ENCODE measurements at regions not wholly inside any gene's neighbourhood (a gene's known extent, or its start where the extent isn't known, plus 50 kb on each side); places are given as distances from the start of the nearest gene placed in this dataset.
"Not testable (repeated sequence)": the region's sequence is repeated elsewhere in the genome, so short reads cannot be mapped to it uniquely, and the experiment has no call there.

DNA sequence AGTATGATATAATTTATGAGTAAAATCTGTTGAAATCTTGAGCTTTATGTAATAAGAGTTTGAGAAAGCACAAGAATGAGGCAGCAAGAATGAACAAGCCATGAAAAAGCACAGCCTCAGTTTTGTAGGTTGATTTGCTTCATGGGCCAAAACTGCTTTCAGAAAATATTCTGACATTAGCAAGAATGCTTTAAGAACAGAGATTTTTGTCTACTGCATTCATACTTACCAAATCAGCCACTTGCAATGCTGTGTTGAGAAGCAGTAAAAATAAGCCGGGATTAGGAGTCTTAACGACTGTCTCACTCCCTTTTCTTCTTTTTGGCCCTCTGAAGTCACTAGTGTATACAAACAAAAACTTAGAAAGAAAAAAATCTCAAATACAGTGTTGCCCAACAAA is 114.5 kb downstream of the POSTN start:
- DNase-seq, result no peak
- Histone ChIP-seq H3K4me3 (ENCODE audit: insufficient read depth, low read depth, low read length) (no peak overlapping the region), H3K27me3 (ENCODE audit: control insufficient read depth, insufficient read depth, low read length) (no peaks in the 10 kb centered on the region), H3K36me3 (replicated peaks; ENCODE audit: control insufficient read depth, insufficient read depth, low read length) (no peaks in the 10 kb centered on the region)

DNA sequence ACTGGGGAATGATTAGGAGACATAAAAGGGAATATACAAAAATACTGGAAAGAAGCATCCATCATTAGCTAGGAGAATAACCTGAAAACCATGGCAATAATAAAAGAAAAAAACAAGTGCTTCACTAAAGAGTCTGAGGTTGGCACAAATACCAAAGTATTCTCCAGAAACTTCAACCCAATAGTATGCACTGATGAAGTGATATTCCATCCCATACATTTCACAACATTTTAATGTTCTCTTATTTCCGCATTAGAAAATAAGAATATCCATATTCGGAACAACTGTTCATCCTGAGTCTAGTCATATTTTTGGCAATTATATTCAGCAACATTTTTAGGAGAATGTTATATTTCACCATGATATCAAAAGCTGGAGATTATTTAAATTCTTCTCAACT is 116.2 kb downstream of the POSTN start:
- Histone ChIP-seq H3K27me3 (ENCODE audit: control insufficient read depth, insufficient read depth, low read length) (no peaks in the 10 kb centered on the region), H3K36me3 (replicated peaks; ENCODE audit: control insufficient read depth, insufficient read depth, low read length) (no peaks in the 10 kb centered on the region), H3K4me3 (ENCODE audit: insufficient read depth, low read depth, low read length) (no peak overlapping the region)
- DNase-seq, result no peak

DNA sequence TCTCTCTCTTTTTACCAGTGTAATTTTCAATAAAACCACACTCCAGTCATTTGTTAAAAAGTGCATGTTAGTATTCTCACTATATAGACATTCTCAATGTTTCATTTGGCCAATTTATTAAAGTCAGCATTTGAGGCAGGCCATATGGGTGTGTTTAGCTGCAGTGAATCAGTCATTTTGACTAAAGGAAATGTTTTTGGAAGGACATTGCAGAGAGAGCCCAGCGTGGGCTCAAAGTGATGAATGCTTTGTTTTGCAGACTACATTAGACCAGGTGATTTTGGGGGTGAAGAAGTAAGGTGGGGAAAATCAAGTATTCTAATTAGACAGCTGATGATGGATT is 116.7 kb downstream of the POSTN start:
- Histone ChIP-seq H3K36me3 (replicated peaks; ENCODE audit: control insufficient read depth, insufficient read depth, low read length) (no peaks in the 10 kb centered on the region), H3K4me3 (ENCODE audit: insufficient read depth, low read depth, low read length) (no peak overlapping the region), H3K27me3 (ENCODE audit: control insufficient read depth, insufficient read depth, low read length) (no peaks in the 10 kb centered on the region)
- no peak for DNase-seq

DNA sequence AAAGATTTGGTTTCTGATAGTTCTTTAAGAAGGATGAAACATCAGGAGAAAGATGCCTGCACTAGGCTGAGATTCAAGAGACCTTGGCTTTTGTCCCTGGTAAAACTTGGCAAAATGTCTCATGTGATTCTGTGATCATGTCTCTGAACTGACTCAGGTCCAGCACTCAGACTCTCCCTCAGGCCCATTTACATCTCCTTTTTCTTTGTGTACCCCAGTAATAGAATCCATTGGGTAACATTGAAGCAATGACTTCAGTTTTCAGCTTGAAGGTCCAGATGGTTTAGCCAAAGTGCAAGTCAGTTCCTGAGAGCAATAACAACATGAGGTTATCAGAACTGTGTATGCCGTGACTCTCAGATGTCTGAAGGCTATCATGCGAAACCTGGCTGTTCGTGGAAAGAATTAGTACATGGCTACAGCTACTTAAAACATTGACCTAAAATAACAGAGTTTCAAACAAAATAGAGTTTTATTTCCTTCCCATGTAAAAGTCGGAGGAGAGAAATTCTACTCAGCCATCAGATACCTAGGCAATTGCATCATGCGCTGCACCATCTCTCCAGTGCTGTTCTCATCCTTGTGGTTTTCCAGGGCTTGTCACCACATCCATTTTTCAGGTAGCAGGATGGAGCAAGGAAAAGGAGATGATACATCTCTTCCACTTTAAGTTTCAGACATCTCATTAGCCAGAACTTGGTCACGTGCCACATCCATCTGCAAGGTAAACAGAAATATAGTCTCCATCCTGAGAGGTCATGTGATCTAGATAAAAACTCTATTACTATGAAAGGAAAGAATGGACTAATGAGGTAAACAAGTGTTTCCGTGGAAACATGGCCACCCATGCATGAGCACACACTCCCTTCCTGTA is 117.3 kb downstream of the POSTN start:
- no peaks in the 10 kb centered on the region for H3K27me3 ChIP-seq (ENCODE audit: control insufficient read depth, insufficient read depth, low read length)
- DNase-seq, result no peak
- H3K4me3 ChIP-seq (ENCODE audit: insufficient read depth, low read depth, low read length), result no peak overlapping the region
- no peaks in the 10 kb centered on the region for H3K36me3 ChIP-seq (replicated peaks; ENCODE audit: control insufficient read depth, insufficient read depth, low read length)

DNA sequence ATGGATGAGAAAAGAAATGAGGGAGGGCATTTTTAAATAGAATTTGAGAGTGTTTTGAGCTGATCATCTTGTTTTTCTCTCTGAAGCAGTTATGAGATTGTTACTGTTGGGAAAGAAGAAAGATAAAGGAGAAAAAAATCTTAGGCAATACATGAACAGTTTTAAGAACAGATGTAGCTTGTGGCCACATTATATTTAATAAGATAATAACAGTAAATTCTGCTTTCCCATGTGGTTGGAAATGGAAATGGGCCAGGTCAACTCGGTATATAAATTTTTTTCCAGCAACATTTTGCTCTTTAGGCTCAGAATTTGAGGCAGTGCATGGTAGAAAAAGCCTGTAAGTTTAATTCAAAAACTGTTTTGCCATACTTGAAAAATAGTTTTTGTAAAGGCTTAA is 118.7 kb downstream of the POSTN start:
- no peak overlapping the region for H3K4me3 ChIP-seq (ENCODE audit: insufficient read depth, low read depth, low read length)
- H3K27me3 ChIP-seq (ENCODE audit: control insufficient read depth, insufficient read depth, low read length), result no peaks in the 10 kb centered on the region
- no peak for DNase-seq
- no peaks in the 10 kb centered on the region for H3K36me3 ChIP-seq (replicated peaks; ENCODE audit: control insufficient read depth, insufficient read depth, low read length)

DNA sequence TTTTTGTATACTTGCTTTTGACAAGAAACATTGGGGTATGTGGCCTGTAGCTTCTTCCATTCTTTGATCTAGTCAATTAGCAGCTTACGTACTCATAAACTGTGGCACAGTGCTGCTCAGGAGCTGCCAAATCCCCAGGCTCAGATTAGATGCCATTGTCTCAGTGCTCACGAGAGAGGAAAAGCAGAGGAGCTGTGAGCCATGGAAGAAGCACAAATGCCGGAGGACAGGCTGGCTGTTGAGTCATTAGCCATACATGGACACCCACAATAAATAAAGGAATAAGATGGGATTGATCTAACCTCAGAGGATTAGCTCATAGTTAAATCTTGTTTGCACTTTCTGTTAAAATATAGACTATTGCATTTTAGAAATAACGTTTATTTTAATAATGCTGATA is 121.7 kb downstream of the POSTN start:
- no peaks in the 10 kb centered on the region for H3K27me3 ChIP-seq (ENCODE audit: control insufficient read depth, insufficient read depth, low read length)
- DNase-seq, result no peak
- no peak overlapping the region for H3K4me3 ChIP-seq (ENCODE audit: insufficient read depth, low read depth, low read length)
- no peaks in the 10 kb centered on the region for H3K36me3 ChIP-seq (replicated peaks; ENCODE audit: control insufficient read depth, insufficient read depth, low read length)

DNA sequence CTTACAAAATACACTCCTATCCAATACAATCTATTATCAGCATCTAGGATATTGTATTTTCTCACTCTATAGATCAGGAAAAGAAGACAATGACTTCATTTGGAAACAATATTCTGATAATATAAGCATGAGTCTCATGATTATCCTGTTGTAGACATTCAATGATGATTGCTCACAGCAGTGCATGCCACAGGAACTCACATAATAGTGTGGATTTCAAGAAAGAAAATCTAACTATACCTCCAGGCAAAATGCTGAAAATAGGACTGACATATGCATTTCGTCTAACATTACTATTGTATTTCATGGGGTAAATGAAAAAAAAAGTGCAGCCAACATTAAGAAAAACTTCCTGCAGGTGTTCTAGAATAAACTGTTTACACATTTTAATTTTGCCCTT is 122.6 kb downstream of the POSTN start:
- Histone ChIP-seq H3K27me3 (ENCODE audit: control insufficient read depth, insufficient read depth, low read length) (no peaks in the 10 kb centered on the region), H3K4me3 (ENCODE audit: insufficient read depth, low read depth, low read length) (no peak overlapping the region), H3K36me3 (replicated peaks; ENCODE audit: control insufficient read depth, insufficient read depth, low read length) (no peaks in the 10 kb centered on the region)
- no peak for DNase-seq

DNA sequence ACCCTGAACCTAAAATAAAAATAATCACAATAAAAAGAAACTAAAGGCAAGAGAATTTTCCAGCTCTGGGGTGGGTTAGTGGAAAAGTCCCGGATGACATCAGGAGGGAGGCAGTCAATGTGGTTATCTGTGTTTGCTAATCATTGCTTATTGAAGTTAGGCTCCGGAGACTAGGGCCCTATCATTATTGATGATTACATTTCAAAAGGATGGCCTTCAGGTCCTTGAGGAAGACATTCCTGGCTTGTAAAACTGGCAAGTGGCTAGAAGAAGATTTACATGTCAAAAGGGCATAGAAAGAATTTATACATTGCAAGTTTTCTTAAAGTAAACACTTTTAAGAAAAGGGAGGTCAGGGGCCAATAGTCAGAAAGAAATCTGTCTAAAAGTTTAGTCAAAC is 123.4 kb downstream of the POSTN start:
- DNase-seq, result no peak
- no peaks in the 10 kb centered on the region for H3K36me3 ChIP-seq (replicated peaks; ENCODE audit: control insufficient read depth, insufficient read depth, low read length)
- H3K4me3 ChIP-seq (ENCODE audit: insufficient read depth, low read depth, low read length), result no peak overlapping the region
- H3K27me3 ChIP-seq (ENCODE audit: control insufficient read depth, insufficient read depth, low read length), result no peaks in the 10 kb centered on the region

DNA sequence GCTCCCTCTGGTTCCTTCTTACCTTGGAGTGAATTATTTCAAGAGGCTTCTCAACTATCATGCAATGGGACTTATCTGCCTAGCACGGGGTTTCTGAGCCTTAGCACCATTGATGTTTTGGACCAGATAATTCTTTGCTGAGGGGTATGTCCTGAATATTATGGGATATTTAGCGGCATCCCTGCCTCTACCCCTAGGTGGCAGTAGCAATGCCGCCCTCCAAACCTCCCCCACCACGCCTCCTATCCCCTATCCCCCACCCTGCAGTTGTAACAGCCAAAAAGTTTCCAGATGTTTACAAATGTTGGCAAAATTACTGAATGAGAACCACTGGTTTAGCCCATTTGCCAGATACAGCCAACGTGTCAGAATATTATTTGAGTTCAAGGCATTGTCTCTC is 125.5 kb downstream of the POSTN start:
- no peak overlapping the region for H3K4me3 ChIP-seq (ENCODE audit: insufficient read depth, low read depth, low read length)
- peak; percentile 38 for DNase-seq
- no peaks in the 10 kb centered on the region for H3K36me3 ChIP-seq (replicated peaks; ENCODE audit: control insufficient read depth, insufficient read depth, low read length)

DNA sequence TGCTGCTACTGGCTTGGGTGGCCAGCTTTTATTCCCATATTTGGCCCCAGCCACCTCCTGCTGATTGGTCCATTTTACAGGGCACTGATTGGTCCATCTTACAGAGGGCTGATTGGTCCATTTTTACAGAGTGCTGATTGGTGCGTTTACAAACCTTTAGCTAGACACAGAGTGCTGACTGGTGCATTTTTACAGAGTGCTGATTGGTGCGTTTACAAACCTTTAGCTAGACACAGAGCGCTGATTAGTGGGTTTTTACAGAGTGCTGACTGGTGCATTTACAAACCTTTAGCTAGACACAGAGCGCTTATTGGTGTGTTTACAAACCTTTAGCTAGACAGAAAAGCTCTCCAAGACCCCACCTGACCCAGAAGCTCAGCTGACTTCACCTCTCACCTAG is 126.3 kb downstream of the POSTN start:
- H3K27me3 ChIP-seq (ENCODE audit: control insufficient read depth, insufficient read depth, low read length); H3K36me3 ChIP-seq (replicated peaks; ENCODE audit: control insufficient read depth, insufficient read depth, low read length); H3K4me3 ChIP-seq (ENCODE audit: insufficient read depth, low read depth, low read length); DNase-seq: not testable (repeated sequence)

More for the DNA sequence above, 125.5 kb downstream of the POSTN start:
- no peaks in the 10 kb centered on the region for H3K27me3 ChIP-seq (ENCODE audit: control insufficient read depth, insufficient read depth, low read length)

DNA sequence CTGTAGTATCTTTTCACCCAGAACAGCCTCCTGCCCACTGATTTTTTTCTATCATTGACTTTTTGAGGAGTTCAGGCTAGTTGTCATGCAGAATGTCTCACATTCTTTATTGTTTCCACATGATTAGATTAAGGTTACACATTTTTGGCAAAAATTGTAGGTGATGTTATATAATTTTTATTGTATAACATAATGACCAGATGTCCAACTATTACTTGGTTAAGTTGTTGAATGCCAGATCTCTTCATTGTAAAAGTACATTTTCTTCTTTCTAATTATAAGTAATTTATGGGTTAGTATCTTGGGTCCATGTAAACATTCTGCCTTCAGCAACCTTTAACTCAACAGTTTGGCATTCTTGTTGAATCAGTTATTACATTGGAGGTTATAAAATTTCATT is 138.4 kb downstream of the POSTN start:
- DNase-seq, result no peak
- H3K4me3 ChIP-seq (ENCODE audit: insufficient read depth, low read depth, low read length), result no peak overlapping the region
- no peaks in the 10 kb centered on the region for H3K36me3 ChIP-seq (replicated peaks; ENCODE audit: control insufficient read depth, insufficient read depth, low read length)
- no peaks in the 10 kb centered on the region for H3K27me3 ChIP-seq (ENCODE audit: control insufficient read depth, insufficient read depth, low read length)

DNA sequence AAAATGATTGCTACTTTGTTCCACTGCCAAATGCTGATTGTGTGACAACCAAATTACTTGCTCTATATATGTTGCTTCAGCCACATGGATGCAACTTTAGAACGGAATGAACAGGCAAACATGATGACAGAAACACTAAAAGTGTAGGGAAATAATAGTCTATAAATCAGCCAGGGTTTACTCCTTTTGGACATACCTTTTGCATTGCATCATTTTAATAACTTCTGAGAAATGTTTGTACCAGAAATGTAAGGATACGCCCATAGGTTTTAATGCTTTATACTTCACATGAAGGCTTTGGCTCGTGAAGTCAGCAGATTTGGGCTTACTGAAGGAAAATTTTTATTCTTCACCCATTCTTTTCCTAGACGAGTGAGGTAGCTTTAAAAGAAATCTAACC is 141.0 kb downstream of the POSTN start:
- Histone ChIP-seq H3K36me3 (replicated peaks; ENCODE audit: control insufficient read depth, insufficient read depth, low read length) (no peaks in the 10 kb centered on the region), H3K4me3 (ENCODE audit: insufficient read depth, low read depth, low read length) (no peak overlapping the region), H3K27me3 (ENCODE audit: control insufficient read depth, insufficient read depth, low read length) (no peaks in the 10 kb centered on the region)
- no peak for DNase-seq

DNA sequence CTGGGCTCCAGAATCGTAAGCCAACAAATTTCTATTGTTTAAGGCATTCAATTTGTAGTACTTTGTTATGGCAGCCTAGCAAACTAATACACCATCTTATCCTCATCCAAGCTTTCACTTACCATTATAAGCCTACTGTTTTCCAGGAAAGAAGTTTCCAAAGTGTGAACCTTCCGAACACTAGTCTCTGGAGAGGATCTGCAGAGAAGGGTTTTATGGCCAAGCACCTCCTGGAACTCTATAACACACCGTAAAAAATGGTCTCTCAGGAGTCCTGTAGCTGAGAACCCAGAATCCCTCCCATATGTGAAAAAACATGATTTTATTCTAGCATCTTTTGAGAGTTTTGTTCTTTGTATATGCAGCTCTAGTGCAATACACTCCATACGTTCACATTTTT is 142.1 kb downstream of the POSTN start:
- Histone ChIP-seq H3K27me3 (ENCODE audit: control insufficient read depth, insufficient read depth, low read length) (no peaks in the 10 kb centered on the region), H3K36me3 (replicated peaks; ENCODE audit: control insufficient read depth, insufficient read depth, low read length) (no peaks in the 10 kb centered on the region), H3K4me3 (ENCODE audit: insufficient read depth, low read depth, low read length) (no peak overlapping the region)
- DNase-seq, result no peak

DNA sequence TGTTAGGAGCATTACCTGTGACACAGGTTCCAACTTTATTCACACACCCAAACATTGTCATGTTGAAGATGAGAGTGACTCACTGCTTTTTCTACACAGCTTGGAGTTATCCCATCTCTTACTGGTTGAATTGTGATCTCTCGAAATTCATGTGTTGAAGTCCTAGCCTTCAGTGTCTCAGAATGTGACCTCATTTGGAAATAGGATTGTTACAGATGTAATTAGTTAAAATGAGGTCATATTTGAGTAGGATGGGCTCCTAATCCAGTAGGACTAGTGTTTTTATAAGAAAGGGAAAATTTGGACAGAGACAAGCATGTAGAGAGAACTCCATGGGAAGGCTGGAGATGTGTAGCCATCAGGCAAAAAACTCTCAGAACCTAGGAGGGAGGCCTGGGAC is 142.5 kb downstream of the POSTN start:
- Histone ChIP-seq H3K4me3 (ENCODE audit: insufficient read depth, low read depth, low read length) (no peak overlapping the region), H3K27me3 (ENCODE audit: control insufficient read depth, insufficient read depth, low read length) (no peaks in the 10 kb centered on the region), H3K36me3 (replicated peaks; ENCODE audit: control insufficient read depth, insufficient read depth, low read length) (no peaks in the 10 kb centered on the region)
- no peak for DNase-seq

DNA sequence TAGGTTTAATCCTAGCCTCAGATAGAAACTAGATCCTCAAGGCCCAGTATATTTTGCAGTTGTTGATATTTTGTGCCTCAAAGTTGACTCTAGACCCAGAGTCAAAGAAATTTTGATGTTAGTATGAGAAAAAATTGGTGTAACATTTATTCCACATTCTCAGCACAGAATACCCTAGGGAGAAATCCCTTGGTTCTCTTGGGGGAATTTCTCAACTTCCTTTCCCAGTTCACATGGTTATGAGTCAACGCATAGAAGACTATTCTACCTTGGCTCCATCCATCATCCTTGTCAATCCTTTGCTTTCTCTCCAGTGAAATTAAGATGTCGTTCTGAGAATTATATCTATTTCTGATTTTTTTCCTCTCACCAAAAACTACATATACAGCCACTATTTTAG is 145.3 kb downstream of the POSTN start:
- no peaks in the 10 kb centered on the region for H3K27me3 ChIP-seq (ENCODE audit: control insufficient read depth, insufficient read depth, low read length)
- no peak for DNase-seq
- H3K4me3 ChIP-seq (ENCODE audit: insufficient read depth, low read depth, low read length), result no peak overlapping the region
- H3K36me3 ChIP-seq (replicated peaks; ENCODE audit: control insufficient read depth, insufficient read depth, low read length), result no peaks in the 10 kb centered on the region

DNA sequence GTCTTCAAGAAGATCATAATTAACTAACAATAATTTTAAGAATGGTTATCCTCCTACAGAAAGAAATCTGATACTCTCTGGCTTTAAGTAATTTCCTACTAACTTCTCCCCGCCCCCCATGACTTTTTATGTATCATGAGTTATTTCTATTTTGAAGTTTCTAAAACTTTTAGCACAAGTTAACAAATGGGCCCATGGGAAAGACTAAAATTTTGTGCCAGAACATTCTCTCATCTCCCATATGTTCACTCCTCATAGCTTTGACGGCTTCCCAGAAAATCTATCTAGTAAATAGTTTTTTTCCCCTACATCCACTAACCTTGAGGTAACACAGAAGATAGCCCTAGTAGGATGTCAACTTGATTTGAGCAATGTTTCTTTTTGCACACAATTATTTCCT is 148.3 kb downstream of the POSTN start:
- no peak for DNase-seq
- no peaks in the 10 kb centered on the region for H3K36me3 ChIP-seq (replicated peaks; ENCODE audit: control insufficient read depth, insufficient read depth, low read length)

More for the DNA sequence above, 148.3 kb downstream of the POSTN start:
- H3K4me3 ChIP-seq (ENCODE audit: insufficient read depth, low read depth, low read length), result no peak overlapping the region
- no peaks in the 10 kb centered on the region for H3K27me3 ChIP-seq (ENCODE audit: control insufficient read depth, insufficient read depth, low read length)
